ENCODE measurements at regions not wholly inside any gene's neighbourhood (a gene's known extent, or its start where the extent isn't known, plus 50 kb on each side); places are given as distances from the start of the nearest gene placed in this dataset.

DNA sequence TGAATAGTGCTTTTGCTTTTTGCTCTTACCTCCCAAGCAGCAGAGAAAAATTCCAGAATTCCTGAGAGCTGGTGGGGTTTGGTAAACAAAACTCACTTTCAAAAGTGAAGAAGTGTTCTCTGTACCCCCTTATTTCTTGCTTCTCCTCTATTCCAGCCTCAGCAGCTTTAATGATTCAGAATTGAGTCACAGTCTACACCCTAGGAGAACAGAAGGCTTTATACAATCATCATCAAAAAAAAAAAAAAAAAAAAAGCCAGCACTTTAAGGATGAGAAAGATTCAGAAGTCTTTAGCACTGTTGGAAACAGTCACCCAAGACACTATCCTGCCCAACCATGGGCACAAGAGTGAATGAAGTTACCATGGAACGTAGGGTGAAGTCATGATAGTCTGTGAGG, 1583.1 kb upstream of the PCDH10 start:
- Histone ChIP-seq H3K79me2 (ENCODE audit: control insufficient read depth, insufficient read depth, low read length) (no peaks in the 10 kb centered on the region), H3K4me1 (ENCODE audit: control insufficient read depth in 2 of 2, insufficient read depth in 2 of 2, low read length in 2 of 2) (no peaks in the 10 kb centered on the region), H3K27me3 (replicated peaks in 1 of 4; ENCODE audit: control extremely low read depth in 1 of 4, control insufficient read depth in 3 of 4, insufficient read depth in 4 of 4, low read length in 3 of 4) (no peaks in the 10 kb centered on the region), H3K9ac (ENCODE audit: low read length) (no peak overlapping the region), H4K20me1 (ENCODE audit: control insufficient read depth, insufficient read depth, low read length, poor library complexity, severe bottlenecking) (no peaks in the 10 kb centered on the region), H3K9me3 (ENCODE audit: control extremely low read depth in 1 of 3, control insufficient read depth in 2 of 3, insufficient read depth in 1 of 3, low read length in 2 of 3) (peaks cover 0 to 3% (median 1%) of the 10 kb centered on the region in 3 donors), H3K4me2 (replicated peaks; ENCODE audit: low read depth, low read length, poor library complexity, severe bottlenecking) (no peak overlapping the region), H2AFZ (ENCODE audit: insufficient read depth, low read depth, low read length, poor library complexity, severe bottlenecking) (no peak overlapping the region), H3K27ac (ENCODE audit: low read length in 2 of 2) (no peak overlapping the region), H3K4me3 (ENCODE audit: control extremely low read depth in 1 of 5, extremely low read depth in 1 of 5, insufficient read depth in 1 of 5, low read depth in 2 of 5, low read length in 4 of 5) (no peak overlapping the region), H3K36me3 (replicated peaks in 1 of 2; ENCODE audit: control extremely low read depth in 1 of 2, control insufficient read depth in 1 of 2, extremely low read depth in 1 of 2, insufficient read depth in 2 of 2, low read length in 1 of 2) (no peaks in the 10 kb centered on the region)
- WGBS (ENCODE audit: insufficient coverage), result no CpG with 5 or more reads among the region's 1 CpG
- DNase-seq, result no peak
- Mint-ChIP-seq H3K27me3 (no peaks in the 10 kb centered on the region), H3K9me3 (ENCODE audit: insufficient read depth) (peaks cover 7% of the 10 kb centered on the region), H3K27ac (no peak overlapping the region), H3K4me1 (no peaks in the 10 kb centered on the region), H3K4me3 (no peak overlapping the region)
- TF ChIP-seq EZH2 (IDR thresholded peaks at IDR 0.05; ENCODE audit: borderline replicate concordance, insufficient read depth, low read depth, low read length, poor library complexity, severe bottlenecking), result no peak
- TF ChIP-seq CTCF (IDR thresholded peaks at IDR 0.05), result no peak
- CTCF ChIA-PET, result no interaction called here
- intact Hi-C loops (cut with micrococcal nuclease), result no loop called here
- POLR2A ChIA-PET, result no interaction called here
- no peak for ATAC-seq (ENCODE audit: low read depth)

DNA sequence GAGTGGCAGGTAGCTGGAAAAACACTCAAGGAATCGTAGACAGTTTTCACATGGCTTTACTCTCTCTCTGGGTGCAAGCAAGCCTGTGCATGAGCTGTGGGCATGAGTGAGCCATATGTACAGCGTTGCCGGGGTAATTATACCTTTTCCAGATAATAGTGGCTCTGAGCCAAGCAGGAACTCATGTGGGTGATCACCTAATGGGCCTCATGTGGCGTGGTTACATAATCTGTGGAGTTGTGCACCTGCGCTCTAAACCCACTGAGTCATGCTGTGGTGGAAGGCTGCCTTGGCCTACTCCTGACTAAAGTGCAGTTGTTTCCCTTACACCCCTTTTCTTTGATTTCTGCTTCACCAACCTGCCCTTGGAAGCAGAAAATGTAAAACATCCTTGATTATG, 1564.5 kb upstream of the PCDH10 start:
- Histone ChIP-seq H3K79me2 (ENCODE audit: control insufficient read depth, insufficient read depth, low read length) (no peaks in the 10 kb centered on the region), H3K27me3 (replicated peaks in 1 of 4; ENCODE audit: control extremely low read depth in 1 of 4, control insufficient read depth in 3 of 4, insufficient read depth in 4 of 4, low read length in 3 of 4) (no peaks in the 10 kb centered on the region), H3K27ac (ENCODE audit: low read length in 2 of 2) (no peak overlapping the region), H4K20me1 (ENCODE audit: control insufficient read depth, insufficient read depth, low read length, poor library complexity, severe bottlenecking) (no peaks in the 10 kb centered on the region), H3K9ac (ENCODE audit: low read length) (no peak overlapping the region), H3K4me1 (ENCODE audit: control insufficient read depth in 2 of 2, insufficient read depth in 2 of 2, low read length in 2 of 2) (no peaks in the 10 kb centered on the region), H3K9me3 (ENCODE audit: control extremely low read depth in 1 of 3, control insufficient read depth in 2 of 3, insufficient read depth in 1 of 3, low read length in 2 of 3) (peaks cover 0 to 11% (median 1%) of the 10 kb centered on the region in 3 donors), H2AFZ (ENCODE audit: insufficient read depth, low read depth, low read length, poor library complexity, severe bottlenecking) (no peak overlapping the region), H3K4me2 (replicated peaks; ENCODE audit: low read depth, low read length, poor library complexity, severe bottlenecking) (no peak overlapping the region), H3K4me3 (ENCODE audit: control extremely low read depth in 1 of 5, extremely low read depth in 1 of 5, insufficient read depth in 1 of 5, low read depth in 2 of 5, low read length in 4 of 5) (no peak overlapping the region), H3K36me3 (replicated peaks in 1 of 2; ENCODE audit: control extremely low read depth in 1 of 2, control insufficient read depth in 1 of 2, extremely low read depth in 1 of 2, insufficient read depth in 2 of 2, low read length in 1 of 2) (no peaks in the 10 kb centered on the region)
- ATAC-seq (ENCODE audit: low read depth) (no peak), DNase-seq (no peak)
- WGBS (ENCODE audit: insufficient coverage), result 72% methylated on average over 5 of the region's 5 CpGs
- Mint-ChIP-seq H3K4me3 (no peak overlapping the region), H3K9me3 (ENCODE audit: insufficient read depth) (peaks cover 3% of the 10 kb centered on the region), H3K27ac (no peak overlapping the region), H3K4me1 (no peaks in the 10 kb centered on the region), H3K27me3 (no peaks in the 10 kb centered on the region)
- TF ChIP-seq EZH2 (IDR thresholded peaks at IDR 0.05; ENCODE audit: borderline replicate concordance, insufficient read depth, low read depth, low read length, poor library complexity, severe bottlenecking), result no peak
- TF ChIP-seq CTCF (IDR thresholded peaks at IDR 0.05), result no peak
- ChIA-PET POLR2A (no interaction called here), CTCF (no interaction called here)
- intact Hi-C loops (cut with micrococcal nuclease), result no loop called here

Data from B cell (primary cell).